Liver (tissue), 8 donors: ENCODE measurements at regions not wholly inside any gene's neighbourhood (a gene's known extent, or its start where the extent isn't known, plus 50 kb on each side); places are given as distances from the start of the nearest gene placed in this dataset.

Experiments
- DNase-seq: peaks from one replicate; pipeline ENCODE4 v3.0.0-alpha.2; 2017; ENCODE audit warnings: low spot score
- H3K27ac ChIP-seq, 2 donors: one replicate each; pipeline ENCODE4 v1.7.0; 2013; ENCODE audit warnings: inconsistent platforms in 2 of 2, low read length in 2 of 2, control low read depth in 1 of 2, low read depth in 1 of 2, mild to moderate bottlenecking in 1 of 2
- H3K27me3 ChIP-seq, 4 donors: one replicate each; pipeline versions ENCODE4 v1.6.1 to v1.7.0; 2013; ENCODE audit warnings: low read length in 3 of 4, inconsistent platforms in 1 of 4, mild to moderate bottlenecking in 1 of 4, moderate library complexity in 1 of 4; ENCODE audit not compliant: control insufficient read depth in 4 of 4, insufficient read depth in 4 of 4
- H3K36me3 ChIP-seq, 4 donors: one replicate each; pipeline versions ENCODE4 v1.6.1 to v1.7.0; 2013; ENCODE audit warnings: low read length in 3 of 4, mild to moderate bottlenecking in 3 of 4, low read depth in 1 of 4, moderate library complexity in 1 of 4; ENCODE audit not compliant: control insufficient read depth in 4 of 4, insufficient read depth in 3 of 4
- H3K4me1 ChIP-seq, 4 donors: one replicate each; pipeline versions ENCODE4 v1.6.1 to v1.7.0; 2013; ENCODE audit warnings: low read length in 3 of 4, mild to moderate bottlenecking in 3 of 4, moderate library complexity in 1 of 4; ENCODE audit not compliant: control insufficient read depth in 4 of 4, insufficient read depth in 4 of 4
- H3K4me3 ChIP-seq, 3 donors: one replicate each; pipeline versions ENCODE4 v1.6.1 to v1.7.0; 2013; ENCODE audit warnings: low read length in 3 of 3, control low read depth in 1 of 3, low read depth in 1 of 3, mild to moderate bottlenecking in 1 of 3
- H3K9ac ChIP-seq, 2 donors: one replicate each; pipeline ENCODE4 v1.7.0; 2013; ENCODE audit warnings: low read length in 2 of 2, mild to moderate bottlenecking in 2 of 2, moderate library complexity in 2 of 2, control low read depth in 1 of 2, low read depth in 1 of 2
- H3K9me3 ChIP-seq, 4 donors: one replicate each; pipeline versions ENCODE4 v1.6.1 to v1.7.0; 2013; ENCODE audit warnings: low read length in 3 of 4; ENCODE audit not compliant: control insufficient read depth in 4 of 4
- FOXA2 ChIP-seq: IDR thresholded peaks from 2 replicates; pipeline ENCODE4 v1.6.1; 2016; ENCODE audit warnings: antibody characterized with exemption
- HNF4A ChIP-seq, 2 donors: conservative IDR thresholded peaks; 2 replicates each; pipeline ENCODE4 v1.6.1; 2016; ENCODE audit warnings: antibody characterized with exemption in 2 of 2, mild to moderate bottlenecking in 2 of 2
- NR2F2 ChIP-seq: IDR thresholded peaks from 2 replicates; pipeline ENCODE4 v1.6.1; 2016; ENCODE audit warnings: antibody characterized with exemption
- RXRA ChIP-seq, 2 donors: IDR thresholded peaks; 2 replicates each; pipeline ENCODE4 v1.6.1; 2017 to 2018; ENCODE audit warnings: antibody characterized with exemption in 2 of 2, mild to moderate bottlenecking in 1 of 2
- TAF1 ChIP-seq: conservative IDR thresholded peaks from 2 replicates; pipeline ENCODE4 v1.6.1; 2016; ENCODE audit warnings: antibody characterized with exemption, mild to moderate bottlenecking
- YY1 ChIP-seq: IDR thresholded peaks from 2 replicates; pipeline ENCODE4 v1.6.1; 2016; ENCODE audit warnings: antibody characterized with exemption, mild to moderate bottlenecking
- WGBS: extraction: QIAGEN DNeasy Blood & Tissue Kit; methylation state at CpG from one replicate; pipeline ENCODE4 v1.1.7; 2013; 5-methylcytosine and 5-hydroxymethylcytosine counted together
- TF ChIP-seq, protein P1 (sequence below): IDR thresholded peaks from 2 replicates; pipeline ENCODE4 v1.6.1; 2016; ENCODE audit warnings: antibody characterized with exemption, mild to moderate bottlenecking
- TF ChIP-seq, protein P2 (sequence below): fragments of 150-350 bp; IDR thresholded peaks from 2 replicates; pipeline ENCODE4 v1.5.1; 2017; ENCODE audit warnings: improper control_type of control experiment, low read depth, low read length; ENCODE audit not compliant: missing input control
- TF ChIP-seq, protein P3 (sequence below): IDR thresholded peaks from 2 replicates; pipeline ENCODE4 v1.6.1; 2016; ENCODE audit warnings: antibody characterized with exemption
- TF ChIP-seq, protein P4 (sequence below): IDR thresholded peaks from 2 replicates; pipeline ENCODE4 v1.6.1; 2016; ENCODE audit warnings: antibody characterized with exemption
- donor health status: healthy.
- donor health status: healthy.
- donor health status: healthy.
- donor health status: healthy.
- donor health status: healthy.

DNA sequence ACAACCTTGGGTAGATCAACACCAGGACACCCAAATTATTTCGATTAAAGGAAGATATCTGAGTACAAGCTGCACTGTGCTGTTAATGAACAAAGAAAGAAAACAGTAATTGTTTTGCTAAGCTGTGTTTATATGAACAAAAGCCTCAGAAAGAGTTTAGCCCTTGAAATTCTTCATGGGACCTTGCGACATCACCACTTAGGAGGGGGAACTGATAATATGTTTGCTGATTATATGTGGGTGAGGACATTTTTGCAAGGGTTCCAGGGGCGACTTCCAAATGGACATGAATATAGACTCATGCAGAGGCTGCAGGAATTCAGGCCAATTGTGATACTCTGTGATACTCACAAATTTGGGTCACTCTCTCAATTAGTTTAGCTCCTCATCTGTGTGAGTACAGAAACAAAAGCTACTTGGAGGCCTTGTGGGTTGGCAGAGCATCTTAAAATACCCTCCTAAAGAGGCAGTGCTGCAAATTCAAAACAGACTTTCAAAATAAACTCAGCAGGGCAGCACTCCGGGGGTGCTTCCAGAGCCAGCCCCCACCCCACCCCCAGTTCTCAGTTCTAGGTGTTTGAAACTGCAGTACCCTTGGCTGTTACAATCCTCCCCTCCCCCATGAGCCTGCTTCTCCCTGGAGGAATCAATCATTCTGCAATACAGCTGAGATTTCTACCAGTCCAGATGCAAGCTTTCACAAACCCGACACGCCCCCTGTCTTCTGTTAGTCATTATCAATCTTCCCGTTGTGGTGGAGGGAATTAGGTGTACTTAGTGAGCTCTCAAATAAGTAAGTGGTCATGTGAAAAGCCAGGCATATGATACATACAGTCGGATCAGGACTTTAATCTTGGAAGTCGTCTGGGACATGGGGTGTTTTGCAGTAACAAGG lies 97.0 kb upstream of the MBNL2 start:
- WGBS: 61% methylated on average over 9 of the region's 9 CpGs
- no peaks in the 10 kb centered on the region for H3K4me1 ChIP-seq
- H3K27me3 ChIP-seq: no peaks in the 10 kb centered on the region
- TF ChIP-seq, protein P1, sequence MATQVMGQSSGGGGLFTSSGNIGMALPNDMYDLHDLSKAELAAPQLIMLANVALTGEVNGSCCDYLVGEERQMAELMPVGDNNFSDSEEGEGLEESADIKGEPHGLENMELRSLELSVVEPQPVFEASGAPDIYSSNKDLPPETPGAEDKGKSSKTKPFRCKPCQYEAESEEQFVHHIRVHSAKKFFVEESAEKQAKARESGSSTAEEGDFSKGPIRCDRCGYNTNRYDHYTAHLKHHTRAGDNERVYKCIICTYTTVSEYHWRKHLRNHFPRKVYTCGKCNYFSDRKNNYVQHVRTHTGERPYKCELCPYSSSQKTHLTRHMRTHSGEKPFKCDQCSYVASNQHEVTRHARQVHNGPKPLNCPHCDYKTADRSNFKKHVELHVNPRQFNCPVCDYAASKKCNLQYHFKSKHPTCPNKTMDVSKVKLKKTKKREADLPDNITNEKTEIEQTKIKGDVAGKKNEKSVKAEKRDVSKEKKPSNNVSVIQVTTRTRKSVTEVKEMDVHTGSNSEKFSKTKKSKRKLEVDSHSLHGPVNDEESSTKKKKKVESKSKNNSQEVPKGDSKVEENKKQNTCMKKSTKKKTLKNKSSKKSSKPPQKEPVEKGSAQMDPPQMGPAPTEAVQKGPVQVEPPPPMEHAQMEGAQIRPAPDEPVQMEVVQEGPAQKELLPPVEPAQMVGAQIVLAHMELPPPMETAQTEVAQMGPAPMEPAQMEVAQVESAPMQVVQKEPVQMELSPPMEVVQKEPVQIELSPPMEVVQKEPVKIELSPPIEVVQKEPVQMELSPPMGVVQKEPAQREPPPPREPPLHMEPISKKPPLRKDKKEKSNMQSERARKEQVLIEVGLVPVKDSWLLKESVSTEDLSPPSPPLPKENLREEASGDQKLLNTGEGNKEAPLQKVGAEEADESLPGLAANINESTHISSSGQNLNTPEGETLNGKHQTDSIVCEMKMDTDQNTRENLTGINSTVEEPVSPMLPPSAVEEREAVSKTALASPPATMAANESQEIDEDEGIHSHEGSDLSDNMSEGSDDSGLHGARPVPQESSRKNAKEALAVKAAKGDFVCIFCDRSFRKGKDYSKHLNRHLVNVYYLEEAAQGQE: no peak
- TF ChIP-seq YY1 (no peak), TAF1 (no peak)
- TF ChIP-seq, protein P2, sequence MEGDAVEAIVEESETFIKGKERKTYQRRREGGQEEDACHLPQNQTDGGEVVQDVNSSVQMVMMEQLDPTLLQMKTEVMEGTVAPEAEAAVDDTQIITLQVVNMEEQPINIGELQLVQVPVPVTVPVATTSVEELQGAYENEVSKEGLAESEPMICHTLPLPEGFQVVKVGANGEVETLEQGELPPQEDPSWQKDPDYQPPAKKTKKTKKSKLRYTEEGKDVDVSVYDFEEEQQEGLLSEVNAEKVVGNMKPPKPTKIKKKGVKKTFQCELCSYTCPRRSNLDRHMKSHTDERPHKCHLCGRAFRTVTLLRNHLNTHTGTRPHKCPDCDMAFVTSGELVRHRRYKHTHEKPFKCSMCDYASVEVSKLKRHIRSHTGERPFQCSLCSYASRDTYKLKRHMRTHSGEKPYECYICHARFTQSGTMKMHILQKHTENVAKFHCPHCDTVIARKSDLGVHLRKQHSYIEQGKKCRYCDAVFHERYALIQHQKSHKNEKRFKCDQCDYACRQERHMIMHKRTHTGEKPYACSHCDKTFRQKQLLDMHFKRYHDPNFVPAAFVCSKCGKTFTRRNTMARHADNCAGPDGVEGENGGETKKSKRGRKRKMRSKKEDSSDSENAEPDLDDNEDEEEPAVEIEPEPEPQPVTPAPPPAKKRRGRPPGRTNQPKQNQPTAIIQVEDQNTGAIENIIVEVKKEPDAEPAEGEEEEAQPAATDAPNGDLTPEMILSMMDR: no peak
- TF ChIP-seq, protein P3, sequence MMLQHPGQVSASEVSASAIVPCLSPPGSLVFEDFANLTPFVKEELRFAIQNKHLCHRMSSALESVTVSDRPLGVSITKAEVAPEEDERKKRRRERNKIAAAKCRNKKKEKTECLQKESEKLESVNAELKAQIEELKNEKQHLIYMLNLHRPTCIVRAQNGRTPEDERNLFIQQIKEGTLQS: no peak
- TF ChIP-seq, protein P4, sequence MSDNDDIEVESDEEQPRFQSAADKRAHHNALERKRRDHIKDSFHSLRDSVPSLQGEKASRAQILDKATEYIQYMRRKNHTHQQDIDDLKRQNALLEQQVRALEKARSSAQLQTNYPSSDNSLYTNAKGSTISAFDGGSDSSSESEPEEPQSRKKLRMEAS: no peak
- no peak for DNase-seq
- H3K9me3 ChIP-seq: no peaks in the 10 kb centered on the region
- H3K27ac ChIP-seq: no peak overlapping the region
- no peak overlapping the region for H3K4me3 ChIP-seq
- no peak overlapping the region for H3K9ac ChIP-seq
- H3K36me3 ChIP-seq: no peaks in the 10 kb centered on the region

DNA sequence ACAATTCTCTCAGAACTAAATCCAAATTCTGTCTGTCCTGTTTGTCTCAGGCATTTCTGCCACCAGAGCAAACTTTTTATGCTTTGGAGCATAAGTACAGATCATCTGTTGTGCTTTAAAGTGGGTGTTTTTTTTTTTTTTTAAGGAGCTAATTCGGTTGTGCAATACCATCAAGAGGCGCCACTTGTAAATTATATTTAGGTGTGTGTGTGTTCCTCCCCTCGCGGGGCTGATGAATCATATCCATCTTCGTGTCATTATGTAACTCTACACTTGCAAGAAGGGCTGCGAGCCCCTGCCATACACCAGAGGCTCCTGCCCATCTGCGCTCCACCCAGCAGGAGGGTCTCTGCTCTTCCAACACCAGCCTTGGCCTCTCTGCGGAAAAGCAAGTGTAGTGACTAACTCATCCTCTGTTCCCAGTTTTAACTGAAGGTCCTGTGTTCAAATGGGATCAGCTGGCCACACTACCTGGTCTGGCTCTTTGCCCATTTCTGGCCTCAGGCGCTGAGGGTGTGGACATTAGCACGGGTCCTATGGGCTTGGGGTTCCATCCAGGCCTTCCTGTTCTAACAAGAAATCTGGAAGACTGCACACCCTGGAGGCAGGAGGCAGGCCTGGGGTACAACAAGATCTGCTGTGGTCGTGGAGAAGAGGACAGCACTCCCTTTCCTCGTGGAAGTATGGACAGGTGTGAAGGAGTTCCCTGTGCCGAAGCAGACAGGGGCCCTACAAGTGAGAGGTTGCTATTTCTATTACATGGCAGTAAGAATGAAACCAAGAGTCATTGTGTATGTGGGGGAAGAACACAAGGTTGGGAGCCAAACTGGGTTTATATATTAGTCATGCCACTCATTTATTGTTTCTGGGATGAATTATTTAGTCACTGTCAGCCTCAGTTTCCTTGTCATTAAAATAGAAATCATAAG lies 96.1 kb upstream of the MBNL2 start:
- TF ChIP-seq, protein P1: no peak
- TF ChIP-seq FOXA2 (no peak), HNF4A (conservative IDR thresholded peaks at IDR 0.05) (no peak), TAF1 (no peak), RXRA (IDR thresholded peaks at IDR 0.05) (no peak), NR2F2 (no peak)
- TF ChIP-seq, protein P3: no peak
- no peak for DNase-seq
- Histone ChIP-seq H3K9ac (no peak overlapping the region), H3K9me3 (no peaks in the 10 kb centered on the region), H3K4me1 (no peaks in the 10 kb centered on the region), H3K27ac (no peak overlapping the region), H3K36me3 (no peaks in the 10 kb centered on the region), H3K27me3 (no peaks in the 10 kb centered on the region), H3K4me3 (no peak overlapping the region)
- 84% methylated on average over 13 of the region's 13 CpGs for WGBS
